Choroid plexus epithelial cell (primary cell): ENCODE measurements at regions not wholly inside any gene's neighbourhood (a gene's known extent, or its start where the extent isn't known, plus 50 kb on each side); places are given as distances from the start of the nearest gene placed in this dataset.
A peak's percentile ranks its signal among the peaks of the same experiment; 100 is the strongest.
"Not testable (repeated sequence)": the region's sequence is repeated elsewhere in the genome, so short reads cannot be mapped to it uniquely, and the experiment has no call there.

Experiments used
- DNase-seq: peaks from one replicate; pipeline ENCODE4 v3.0.0-alpha.2; 2010; ENCODE audit warnings: low read depth
- H3K4me3 ChIP-seq: 2 replicates; pipeline ENCODE4 v1.5.1; 2011; ENCODE audit warnings: low read depth, mild to moderate bottlenecking, control low read depth, low read length, moderate library complexity
- TF ChIP-seq, protein P1 (sequence below): conservative IDR thresholded peaks from 2 replicates; pipeline ENCODE4 v1.5.1; 2011; ENCODE audit warnings: low read depth, mild to moderate bottlenecking, control low read depth, inconsistent platforms, low read length, moderate library complexity

DNA sequence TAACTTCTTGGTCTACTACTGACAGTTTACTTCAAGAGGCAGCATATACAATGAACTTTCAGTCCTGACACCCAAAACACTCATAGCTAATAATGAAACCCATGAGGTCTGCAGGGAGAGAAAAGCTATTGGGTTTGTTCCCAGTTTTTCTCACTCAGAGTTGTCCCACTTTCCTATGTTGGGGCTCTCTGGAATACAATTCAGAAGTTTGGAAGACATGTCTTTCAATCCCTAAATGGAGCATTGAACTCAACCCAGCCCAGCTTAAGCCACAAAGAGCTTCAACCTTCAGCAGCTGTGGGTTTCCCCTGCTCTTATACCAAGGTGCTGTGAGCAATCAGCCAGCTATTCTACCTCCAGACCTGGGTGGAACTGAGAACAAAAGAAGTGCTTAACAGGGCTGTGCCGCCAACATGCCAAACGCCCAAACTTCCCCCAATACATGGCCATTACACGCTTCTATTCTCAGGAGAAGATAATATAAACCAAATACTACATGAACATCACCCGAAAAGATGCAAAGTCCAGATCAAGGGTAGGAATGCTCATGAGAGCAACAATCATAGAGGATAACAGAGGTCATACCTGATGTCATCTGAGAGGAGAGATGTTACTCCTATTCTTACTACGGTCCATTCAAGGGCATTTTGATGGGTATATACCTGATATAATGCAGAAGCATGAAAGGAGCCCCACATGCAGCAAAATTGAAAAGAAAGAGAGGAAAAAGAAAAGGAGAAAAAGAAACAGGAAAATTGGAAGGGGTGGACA lies 131.2 kb upstream of the TGFBR2 start:
- TF ChIP-seq, protein P1, sequence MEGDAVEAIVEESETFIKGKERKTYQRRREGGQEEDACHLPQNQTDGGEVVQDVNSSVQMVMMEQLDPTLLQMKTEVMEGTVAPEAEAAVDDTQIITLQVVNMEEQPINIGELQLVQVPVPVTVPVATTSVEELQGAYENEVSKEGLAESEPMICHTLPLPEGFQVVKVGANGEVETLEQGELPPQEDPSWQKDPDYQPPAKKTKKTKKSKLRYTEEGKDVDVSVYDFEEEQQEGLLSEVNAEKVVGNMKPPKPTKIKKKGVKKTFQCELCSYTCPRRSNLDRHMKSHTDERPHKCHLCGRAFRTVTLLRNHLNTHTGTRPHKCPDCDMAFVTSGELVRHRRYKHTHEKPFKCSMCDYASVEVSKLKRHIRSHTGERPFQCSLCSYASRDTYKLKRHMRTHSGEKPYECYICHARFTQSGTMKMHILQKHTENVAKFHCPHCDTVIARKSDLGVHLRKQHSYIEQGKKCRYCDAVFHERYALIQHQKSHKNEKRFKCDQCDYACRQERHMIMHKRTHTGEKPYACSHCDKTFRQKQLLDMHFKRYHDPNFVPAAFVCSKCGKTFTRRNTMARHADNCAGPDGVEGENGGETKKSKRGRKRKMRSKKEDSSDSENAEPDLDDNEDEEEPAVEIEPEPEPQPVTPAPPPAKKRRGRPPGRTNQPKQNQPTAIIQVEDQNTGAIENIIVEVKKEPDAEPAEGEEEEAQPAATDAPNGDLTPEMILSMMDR = no peak
- H3K4me3 ChIP-seq = no peak overlapping the region
- DNase-seq = no peak

DNA sequence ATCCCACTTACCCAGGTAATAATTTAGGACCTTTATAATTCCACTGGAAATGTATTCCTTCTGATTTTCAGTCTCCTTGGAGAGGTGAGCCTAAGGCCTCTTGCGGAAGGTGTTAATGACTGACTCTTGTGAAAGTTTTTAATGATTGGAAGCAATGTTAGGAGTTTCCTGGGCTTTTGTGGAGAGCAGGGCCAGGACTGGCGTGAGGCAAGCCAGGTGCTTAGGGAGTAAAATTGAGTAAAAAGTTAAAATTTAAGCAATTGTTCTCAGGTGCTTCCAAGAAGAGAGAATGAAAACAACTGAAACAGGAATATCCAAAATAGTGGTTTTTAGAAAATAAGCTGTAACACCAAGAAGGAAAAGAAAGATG lies 130.6 kb upstream of the TGFBR2 start:
- no peak overlapping the region for H3K4me3 ChIP-seq
- TF ChIP-seq, protein P1 = no peak
- no peak for DNase-seq

DNA sequence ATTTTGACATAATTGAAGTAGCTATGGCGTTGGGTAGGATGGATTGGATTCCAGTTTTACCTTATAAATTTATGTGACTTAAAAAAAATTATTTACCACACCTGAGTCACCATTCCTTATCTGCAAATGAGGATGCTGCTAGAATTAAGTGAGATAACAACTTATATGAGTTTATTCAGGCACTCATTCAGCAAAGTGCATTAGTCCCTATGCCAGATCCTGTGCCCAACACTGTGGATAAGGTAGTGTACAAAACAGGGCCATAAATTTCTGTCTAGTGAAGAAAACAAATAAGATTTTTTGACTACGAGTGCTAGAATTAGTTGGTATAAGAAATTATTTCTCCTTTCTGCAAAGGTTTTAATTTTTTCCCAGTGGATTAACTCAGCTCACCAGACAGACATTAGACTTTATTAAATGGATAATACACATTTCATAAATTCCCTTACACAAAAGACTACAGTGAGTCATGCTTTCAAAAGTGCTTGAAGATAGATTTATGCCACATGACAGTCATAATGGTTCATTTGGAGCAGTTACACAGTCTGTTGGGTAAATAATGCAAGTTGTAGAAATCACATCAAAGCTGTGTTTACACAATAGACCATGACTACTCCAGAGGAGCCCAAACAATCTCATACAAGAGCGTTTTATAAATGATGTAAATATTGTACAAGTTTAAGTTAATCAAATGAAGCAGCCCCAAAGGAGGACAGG lies 129.9 kb upstream of the TGFBR2 start:
- peak; percentile 65 for DNase-seq
- H3K4me3 ChIP-seq = no peak overlapping the region
- TF ChIP-seq, protein P1 = no peak

DNA sequence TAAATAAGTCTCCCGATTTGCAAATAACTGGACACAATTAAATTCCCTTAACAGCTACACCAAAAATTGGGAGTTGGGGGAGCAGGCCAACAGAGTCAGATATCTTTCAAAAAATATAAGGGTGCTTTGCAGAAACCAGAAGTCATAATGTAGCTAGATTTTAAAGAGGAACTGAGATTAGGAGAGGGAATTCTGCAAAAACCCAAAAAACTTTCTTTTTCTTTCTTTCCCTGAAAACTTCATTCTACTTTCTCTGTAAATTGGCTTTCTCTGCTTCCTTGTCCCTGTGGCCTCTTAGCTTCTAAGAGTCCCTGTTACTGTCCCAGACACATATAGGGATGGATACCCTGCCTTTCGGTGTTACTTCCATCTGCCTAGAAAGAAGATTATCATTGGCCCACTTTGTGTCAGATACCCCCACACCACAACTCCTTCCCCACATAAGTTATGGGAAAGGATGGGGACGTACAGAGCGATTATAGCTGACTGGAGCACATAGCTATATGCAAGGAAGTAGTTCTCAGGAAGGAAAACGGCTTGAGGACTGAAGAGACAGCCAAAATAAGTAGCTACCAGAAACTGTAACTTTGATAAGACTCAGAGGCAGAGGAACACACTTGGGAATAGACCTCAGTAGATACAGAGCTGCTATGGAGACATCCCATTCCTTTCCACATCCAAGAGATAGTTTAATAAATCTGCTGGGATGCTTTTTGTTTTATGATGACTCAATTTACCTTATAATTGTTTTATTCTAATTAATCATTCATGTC lies 129.1 kb upstream of the TGFBR2 start:
- no peak overlapping the region for H3K4me3 ChIP-seq
- no peak for DNase-seq
- TF ChIP-seq, protein P1 = no peak

DNA sequence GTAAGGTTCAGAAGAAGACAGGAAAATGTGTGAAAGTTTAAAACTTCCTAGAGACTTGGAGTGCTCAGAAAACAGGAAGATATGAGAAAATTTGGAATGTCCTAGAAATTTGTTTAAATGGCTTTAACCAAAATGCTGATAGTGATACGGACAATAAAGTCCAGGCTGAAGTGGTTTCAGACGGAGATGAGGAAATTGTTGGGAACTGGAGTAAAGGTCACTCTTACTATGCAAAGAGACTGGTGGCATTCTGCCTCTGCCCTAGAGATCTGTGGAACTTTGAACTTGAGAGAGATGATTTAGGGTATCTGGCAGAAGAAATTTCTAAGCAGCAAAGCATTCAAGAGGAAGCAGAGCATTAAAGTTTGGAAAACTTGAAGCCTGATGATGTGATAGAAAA lies 126.7 kb upstream of the TGFBR2 start:
- H3K4me3 ChIP-seq, DNase-seq: not testable (repeated sequence)

DNA sequence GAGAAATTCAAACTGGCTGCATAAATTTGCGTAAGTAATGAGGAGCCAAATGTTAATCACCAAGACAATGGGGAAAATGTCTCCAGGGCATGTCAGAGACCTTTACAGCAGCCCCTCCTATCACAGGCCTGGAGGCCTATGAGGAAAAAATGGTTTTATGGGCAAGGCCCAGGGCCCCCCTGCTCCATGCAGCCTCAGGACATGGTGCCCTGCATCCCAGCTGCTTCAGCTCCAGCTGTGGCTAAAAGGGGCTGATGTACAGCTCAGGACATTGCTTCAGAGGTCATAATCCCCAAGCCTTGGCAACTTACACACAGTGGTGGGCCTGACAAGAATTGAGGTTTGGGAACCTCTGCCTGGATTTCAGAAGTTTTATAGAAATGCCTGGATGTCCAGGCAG lies 126.2 kb upstream of the TGFBR2 start:
- H3K4me3 ChIP-seq, DNase-seq: not testable (repeated sequence)

DNA sequence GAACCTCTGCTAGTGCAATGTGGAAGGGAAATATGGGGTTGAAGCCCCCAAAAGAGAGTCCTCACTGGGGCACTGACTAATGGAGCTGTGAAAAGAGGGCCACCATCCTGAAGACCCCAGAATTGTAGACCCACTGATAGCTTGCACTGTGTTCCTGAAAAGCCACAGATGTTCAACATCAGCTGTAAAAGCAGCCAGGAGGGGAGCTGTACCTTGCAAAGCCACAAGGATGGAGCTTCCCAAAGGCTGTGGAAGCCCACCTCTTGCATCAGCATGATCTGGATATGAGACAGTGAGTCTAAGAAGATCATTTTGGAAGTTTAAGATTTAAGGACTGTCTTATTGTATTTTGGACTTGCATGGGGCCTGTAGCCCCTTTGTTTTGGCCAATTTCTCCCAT lies 125.8 kb upstream of the TGFBR2 start:
- no peak overlapping the region for H3K4me3 ChIP-seq
- TF ChIP-seq, protein P1 = no peak
- DNase-seq = no peak

DNA sequence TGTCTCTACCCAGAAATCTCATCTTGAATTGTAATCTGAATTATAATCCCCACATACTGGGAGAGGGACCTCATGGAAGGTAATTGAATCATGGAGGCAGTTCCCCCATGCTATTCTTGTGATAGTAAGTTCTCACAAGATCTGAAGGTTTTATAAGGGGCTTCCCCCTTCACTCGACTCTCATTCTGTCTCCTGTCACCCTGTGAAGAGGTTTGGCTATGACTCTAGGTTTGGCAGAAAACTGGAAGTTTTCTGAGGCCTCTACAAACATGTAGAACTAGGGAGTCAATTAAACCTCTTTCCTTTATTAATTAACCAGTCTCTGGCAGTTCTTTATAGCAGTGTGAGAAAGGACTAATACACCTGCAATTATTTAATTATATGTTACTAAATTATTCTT lies 125.2 kb upstream of the TGFBR2 start:
- TF ChIP-seq, protein P1 = no peak
- DNase-seq = no peak

DNA sequence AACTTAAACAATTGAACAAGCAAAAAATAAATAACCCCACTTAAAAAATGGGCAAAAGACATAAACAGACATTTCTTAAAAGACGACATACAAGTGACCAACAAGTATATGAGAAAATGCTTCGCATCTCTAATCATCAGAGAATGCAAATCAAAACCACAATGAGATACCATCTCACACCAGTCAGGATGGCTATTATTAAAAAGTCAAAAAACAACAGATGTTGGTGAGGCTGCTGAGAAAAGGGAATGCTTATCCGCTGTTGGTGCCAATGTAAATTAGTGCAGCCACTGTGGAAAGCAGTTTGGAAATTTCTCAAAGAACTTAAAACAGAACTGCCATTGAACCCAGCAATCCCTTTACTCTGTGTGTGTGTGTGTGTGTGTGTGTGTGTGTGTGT lies 122.2 kb upstream of the TGFBR2 start:
- not testable (repeated sequence) for DNase-seq, H3K4me3 ChIP-seq

More for the DNA sequence above, 125.2 kb upstream of the TGFBR2 start:
- no peak overlapping the region for H3K4me3 ChIP-seq
